Skin of body (tissue), 1 donor: ENCODE measurements at regions not wholly inside any gene's neighbourhood (a gene's known extent, or its start where the extent isn't known, plus 50 kb on each side); places are given as distances from the start of the nearest gene placed in this dataset.

Source experiments
- DNase-seq: peaks from one replicate; lab custom pipeline; 2025; lab: John Stamatoyannopoulos, UW

DNA sequence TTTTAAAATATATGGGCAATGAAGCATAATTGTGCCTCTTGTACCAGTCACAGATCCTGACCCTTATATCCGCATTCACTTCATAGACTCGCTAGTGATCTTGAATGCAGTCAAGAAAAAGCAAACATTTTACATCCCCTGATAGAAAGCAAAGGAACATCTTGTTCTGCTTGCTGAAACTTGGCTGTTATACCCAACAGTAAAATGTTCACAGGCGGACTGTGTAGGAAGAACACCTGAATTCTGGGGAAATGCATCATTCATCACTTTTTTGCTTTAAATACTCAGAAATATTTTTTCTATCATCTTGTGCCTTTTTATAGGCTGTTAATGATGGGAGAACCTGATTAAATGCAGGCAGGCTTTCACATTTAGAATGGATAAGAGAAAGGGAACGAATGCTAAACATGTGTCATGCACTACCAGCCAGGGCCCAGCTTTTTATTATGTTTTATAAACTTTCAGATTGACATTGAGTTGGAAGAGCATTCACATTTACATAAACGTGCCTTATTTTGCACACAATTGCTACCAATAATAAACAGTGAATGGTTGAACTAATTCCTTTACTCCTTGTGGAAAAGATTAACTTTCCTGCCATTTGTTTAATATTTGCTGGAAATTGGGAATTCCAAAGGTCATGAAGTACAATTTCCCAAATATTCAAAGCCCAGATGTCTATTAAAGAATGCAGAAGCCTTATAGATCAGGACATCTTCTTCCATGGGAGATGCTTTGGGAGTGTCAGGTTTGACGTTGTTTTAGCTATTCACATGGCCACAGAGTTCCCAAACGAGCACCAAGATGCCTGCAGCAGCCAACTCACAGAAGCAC, 756.2 kb downstream of the TLE1 start:
- peak; percentile 32 for DNase-seq

DNA sequence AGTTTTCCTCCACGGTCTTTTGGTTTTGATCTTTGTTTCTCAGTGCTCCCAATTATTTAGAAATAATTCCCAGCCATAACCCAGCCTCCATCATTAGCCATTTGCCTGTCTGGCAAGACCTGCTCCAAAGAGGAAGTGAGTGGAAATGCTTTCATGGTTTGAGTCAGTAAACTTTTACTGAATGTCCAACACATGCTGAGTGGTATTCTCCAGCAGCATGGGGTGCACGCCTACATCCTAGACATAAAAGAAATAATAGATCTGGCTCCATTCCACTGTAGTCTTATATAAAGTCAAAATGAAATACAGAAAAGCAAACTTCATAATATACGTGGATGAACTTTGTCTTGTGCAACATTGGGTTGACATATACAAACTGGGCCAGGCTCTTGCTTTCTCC, 757.2 kb downstream of the TLE1 start:
- DNase-seq, result peak; percentile 38

DNA sequence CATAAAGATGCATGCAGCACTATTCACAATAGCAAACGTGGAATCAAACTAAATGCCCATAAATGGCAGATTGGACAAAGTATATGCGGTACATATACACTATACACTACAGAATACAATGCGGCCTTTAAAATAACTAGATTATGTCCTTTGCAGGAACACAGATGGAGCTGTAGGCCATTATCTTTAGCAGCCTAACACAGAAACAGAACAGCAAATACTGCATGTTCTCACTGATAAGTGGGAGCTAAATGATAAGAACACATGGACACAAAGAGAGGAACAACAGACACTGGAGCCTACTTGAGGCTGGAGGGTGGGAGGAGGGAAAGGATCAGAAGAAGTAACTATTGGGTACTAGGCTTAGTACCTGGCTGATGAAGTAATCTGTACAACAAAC, 758.2 kb downstream of the TLE1 start:
- DNase-seq, result no peak

DNA sequence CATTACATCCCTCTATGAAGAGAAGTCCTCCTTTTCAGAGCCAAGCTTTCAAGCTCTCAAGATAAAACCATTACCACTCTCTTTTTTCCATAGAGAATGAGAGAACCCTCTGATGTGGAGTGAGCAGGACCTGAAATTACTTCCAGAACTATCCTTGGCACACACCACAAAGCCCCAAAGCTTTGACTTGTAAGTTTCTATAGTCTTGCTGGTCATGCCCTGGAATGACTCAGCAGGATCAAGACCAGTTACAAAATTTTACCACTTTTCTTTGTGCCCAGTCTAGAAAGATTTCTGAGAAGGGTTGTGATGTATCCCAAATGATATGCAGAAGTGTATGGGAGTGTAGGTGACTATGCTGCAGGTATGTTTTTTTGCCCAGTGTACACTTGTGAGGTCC, 760.6 kb downstream of the TLE1 start:
- DNase-seq, result no peak

DNA sequence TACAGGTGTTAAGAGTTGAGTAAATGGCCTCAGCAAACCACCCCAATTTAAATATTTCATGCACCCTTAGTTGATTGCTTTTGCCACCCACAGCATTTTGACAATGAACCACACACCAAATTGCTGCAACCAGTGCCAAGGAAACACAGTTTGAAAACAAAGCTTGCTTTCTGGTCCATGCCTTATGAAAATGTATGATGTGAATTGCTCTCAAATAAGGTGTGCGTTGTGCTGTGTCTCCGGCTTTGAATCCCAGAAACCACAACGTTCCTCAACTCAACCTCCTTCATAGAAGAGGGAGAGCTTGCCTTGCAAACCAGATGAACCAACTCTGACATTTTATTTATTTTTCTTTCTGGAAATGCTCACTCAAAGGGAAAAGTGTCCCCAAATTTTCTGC, 762.7 kb downstream of the TLE1 start:
- DNase-seq, result no peak

DNA sequence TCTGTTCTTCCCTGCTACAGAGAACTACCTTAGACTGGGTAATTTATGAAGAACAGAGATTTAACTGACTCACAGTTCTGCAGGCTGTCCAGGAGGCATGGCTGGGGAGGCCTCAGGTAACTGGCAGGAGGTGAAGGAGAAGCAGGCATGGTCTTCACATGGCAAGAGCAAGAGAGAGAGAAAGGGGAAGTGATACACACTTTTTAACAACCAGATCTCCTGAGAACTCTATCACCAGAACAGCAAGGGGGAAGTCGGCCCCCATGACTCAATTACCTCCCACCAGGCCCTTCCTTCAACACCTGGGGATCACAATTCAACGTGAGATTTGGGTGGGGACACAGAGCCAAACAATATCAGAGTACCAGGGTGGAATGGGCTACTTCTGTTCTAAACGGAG, 766.8 kb downstream of the TLE1 start:
- no peak for DNase-seq

DNA sequence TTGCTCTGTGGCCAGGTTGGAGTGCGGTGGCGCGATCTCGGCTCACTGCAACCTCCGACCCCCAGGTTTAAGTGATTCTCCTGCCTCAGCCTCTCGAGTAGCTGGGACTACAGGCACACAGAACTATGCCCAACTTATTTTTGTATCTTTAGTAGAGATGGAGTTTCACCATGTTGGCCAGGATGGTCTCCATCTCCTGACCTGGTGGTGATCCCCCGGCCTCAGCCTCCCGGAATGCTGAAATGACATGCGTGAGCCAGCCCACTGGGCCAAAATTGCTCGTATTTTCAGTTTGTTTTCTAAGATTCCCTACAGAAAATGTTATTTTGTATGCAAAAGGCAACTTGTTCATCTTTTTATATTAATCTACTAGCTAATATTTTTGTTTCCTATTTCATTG, 782.6 kb downstream of the TLE1 start:
- no peak for DNase-seq

DNA sequence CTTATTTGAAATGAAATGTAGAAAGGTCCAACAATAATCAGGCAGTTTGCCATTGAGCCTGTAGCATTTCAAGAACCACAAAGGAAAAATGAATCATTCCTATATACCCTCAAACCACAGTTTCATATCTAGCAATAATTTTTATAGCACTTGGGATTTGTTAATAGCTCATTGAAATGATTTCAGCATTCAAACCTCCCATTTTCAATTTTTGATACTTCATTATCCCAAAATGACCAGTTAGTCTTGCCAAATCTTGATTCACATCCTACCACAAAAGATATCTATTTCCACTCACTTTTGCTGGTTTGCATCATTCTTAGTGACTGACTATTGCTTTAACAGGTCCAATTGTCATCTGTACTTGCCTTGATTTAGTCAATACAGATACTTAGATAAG, 790.1 kb downstream of the TLE1 start:
- no peak for DNase-seq

DNA sequence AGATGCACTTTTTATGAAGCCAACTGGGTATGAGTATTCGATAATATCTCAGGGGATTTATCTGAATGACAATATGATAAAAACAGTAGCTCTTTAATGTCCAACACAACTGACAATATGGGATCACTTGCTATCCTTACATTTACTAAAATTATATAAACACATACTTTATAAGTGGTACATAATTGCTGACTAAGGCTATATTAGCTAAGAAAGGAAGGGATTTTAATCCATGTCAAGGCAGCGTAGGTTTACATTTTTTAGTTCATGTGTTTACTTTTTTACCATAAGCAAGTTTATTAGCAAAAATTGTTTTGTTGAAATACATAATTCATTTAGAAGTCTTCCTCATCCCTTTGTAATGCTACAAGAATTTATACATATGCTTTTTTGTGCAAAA, 796.2 kb downstream of the TLE1 start:
- DNase-seq, result no peak

DNA sequence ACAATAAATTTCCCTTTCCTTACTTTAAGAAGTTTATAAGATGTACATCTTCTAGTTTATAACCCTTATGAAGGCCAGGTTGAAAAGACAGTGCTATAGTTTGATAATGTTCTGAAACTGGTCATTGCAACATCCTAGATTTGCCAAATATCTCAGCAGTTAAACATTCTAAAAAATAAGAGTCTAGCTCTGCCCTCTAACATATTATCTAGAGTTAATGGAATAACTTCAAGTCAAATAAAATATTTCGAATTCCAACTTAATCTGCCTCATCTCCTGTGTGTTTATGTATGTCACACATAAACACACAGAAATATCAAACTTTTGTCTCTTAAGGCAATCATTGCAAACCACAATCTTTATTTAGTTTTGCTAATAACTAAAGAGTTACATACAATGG, 796.6 kb downstream of the TLE1 start:
- no peak for DNase-seq

DNA sequence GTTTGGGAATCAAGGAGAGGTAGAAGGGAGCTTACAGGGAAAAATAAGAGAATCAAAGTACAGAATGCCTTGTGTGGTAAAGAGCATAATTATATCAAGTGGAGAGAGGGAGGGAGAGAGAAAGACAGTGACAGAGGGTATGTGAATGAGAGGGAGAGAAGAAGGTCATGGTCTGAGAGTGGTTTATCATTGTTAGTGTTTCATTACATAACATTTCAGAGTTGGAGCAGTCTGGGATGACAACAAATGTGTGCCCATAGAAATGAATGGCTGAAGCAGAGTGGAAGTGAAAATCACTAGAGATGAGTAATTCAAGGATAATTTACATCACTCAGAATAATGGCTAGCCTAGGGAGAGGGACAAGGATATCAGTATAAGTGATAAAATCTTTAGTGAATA, 799.2 kb downstream of the TLE1 start:
- no peak for DNase-seq

DNA sequence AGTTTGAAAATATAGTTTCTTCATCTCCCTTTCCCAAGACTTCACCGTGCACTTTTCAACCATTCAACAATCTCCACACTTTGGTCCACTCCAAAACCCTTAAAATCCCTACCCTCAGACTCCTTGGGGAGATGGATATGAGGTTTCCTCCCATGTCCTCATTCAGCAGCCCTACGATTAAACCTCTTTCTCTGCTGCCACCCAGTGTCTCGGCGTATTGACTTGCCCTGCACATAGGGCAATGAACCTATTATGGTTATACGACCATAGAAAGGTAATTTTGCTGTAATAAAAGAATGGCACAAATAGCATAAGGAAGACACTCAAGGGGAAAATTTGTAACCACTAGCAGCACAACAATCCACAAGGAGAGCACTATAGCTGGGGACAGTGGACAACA, 803.5 kb downstream of the TLE1 start:
- DNase-seq, result no peak

DNA sequence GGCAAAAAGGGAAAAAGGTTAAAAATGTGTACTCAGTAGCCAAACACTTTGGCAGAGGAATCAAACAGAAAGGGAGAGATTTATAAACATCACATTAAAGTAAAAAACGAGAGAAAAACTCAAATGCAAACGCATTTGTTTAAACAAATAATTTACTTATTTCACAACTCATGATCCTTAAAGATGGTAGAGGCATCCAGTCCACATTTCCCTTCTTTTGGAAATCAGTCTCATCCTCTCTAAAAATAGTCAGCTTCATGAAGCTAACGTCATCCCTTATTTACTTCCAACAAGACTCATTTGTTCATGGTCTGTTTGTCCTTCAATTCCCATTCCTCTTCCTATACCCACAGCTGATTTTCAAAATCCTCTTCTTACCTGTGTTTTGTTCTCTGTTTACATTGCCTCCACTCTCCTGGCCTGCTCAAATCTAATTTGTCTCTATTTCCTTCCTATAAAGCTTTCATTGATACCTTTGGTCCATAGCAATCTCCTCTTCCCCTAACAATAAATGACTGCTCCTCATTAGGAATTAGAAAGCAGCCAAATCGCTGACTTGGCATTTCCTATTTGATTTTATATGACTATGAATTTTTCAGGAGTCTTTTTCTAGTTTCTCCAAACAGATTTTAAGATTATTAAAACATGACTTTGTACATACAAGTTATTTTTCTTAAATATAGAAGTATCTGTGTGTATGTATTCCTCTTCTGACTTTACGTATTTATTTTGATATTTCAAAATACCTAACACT, 805.3 kb downstream of the TLE1 start:
- DNase-seq, result no peak

DNA sequence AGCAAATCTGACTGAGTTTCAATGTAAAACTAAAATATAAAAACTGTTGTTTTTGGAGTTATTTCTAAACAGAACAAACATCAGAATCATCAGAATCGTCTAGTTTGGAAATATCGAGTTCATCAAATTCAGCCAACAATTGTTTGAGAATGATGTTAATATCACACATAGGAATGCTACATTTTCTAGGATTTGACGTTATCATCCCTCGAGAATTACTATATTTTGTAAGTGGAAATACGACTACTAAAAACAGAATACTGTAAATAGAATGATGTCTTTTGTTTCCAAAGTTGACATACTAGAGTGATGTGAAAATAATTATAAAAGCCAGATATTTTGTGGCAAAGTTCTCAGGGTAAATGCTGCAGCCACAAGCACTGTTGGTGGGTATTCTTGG, 805.9 kb downstream of the TLE1 start:
- DNase-seq, result no peak

DNA sequence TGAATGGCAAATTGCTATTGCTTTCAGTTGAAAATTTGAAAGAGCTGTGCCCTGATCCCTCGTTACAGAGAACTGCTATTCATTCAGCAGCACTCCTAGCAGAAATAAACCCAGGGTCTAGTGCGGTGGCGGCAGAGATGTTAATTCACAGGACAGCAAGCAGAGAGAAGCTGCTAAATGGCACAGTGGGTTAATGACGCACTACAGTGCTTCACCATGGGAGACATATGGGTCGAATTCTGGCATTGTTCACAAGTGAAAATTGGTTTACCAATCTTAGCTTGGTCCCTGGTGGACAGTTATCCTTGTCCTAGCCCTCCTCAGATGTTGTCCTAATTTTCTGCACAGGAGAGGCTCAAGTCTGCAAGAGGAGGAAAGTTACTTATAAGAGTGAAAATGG, 807.4 kb downstream of the TLE1 start:
- DNase-seq, result no peak

DNA sequence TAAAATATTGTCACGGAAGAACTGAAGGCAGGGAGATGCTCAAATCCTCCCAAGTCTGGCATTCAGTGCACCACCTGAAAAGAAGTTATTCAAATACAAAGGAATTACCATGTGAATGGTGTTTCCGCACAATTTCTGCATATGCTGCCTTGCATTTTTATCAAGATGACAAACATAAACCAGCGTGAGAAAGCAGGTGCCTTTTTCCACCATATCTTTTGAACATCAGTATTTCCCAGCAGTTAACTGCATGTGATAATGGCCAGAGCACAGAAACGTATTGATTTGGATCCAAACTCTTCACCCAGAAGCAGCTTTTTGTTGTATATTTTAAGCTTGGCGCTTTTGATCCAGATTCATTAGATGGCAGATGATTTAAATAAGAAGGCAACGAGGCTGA, 808.0 kb downstream of the TLE1 start:
- no peak for DNase-seq

DNA sequence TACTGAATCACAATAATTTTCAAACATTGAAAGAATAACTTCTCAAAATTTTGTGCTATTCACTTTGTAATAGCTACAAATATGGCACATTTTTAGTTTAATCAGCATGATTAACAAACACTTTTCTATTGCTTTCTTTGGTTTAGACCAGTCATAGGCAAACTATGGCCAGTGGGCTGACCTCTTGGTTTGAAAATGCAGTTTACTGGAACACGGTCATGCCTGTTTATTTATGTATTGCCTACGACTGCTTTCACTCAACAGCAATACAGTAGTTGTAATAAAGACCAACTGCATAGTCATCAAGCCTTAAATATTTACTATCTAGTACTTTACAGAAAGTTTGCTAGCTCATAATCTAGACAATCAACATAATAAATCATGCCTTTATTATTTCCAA, 810.8 kb downstream of the TLE1 start:
- no peak for DNase-seq

DNA sequence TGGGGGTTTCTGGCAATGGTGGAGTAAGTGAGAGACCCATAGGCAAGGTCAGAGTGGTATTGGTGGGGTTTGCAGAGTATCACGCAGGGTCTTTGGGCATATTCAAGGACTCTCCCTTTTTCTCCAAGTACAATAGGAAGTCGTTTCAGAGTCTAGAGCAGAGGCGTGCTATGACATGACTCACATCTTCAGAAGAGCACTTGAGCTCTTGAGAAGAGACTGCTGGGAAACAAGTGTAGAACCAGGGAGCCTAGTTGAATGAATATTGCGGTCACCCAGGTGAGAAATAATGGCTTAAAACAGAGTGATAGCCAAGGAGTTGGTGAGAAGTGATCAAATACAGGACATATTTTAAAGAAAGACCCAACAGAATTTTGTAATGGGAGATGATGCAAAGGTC, 813.4 kb downstream of the TLE1 start:
- DNase-seq, result no peak

DNA sequence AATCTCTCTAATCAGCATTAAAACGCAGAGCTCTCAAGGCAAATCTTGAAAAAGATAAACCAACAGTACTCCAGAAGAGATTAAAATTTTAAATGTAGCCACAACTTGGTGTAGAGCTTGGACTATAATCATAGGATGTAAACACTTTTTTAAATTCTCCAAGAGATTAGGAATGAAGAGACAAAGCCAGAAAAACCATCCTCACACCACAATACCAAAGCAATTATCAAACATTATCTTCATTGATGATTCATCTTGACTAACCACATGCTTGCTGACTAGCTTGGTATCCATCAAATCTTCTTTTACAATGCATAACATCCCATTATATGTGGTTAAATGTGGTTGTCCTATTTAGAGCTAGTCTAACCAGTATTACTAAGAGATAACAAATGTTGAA, 815.1 kb downstream of the TLE1 start:
- DNase-seq, result no peak

DNA sequence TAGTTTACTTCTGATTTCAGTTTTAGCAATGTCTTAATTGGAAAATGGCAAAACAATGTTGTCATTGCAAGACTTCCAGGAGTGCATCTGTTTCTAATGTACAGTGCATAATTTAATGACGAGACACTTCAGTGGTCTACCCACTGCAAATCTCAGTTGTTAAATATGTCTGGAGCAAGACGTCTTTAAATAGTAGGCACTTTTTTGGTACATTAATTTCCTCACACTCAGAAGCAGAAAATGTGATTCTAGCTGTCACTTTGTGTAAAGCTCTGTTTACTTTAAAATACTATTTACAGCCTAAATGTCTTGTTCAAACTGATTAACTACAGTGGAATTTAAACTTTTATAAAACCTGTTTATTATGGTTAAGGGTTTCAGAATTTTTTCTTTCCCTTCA, 815.5 kb downstream of the TLE1 start:
- peak; percentile 40 for DNase-seq

DNA sequence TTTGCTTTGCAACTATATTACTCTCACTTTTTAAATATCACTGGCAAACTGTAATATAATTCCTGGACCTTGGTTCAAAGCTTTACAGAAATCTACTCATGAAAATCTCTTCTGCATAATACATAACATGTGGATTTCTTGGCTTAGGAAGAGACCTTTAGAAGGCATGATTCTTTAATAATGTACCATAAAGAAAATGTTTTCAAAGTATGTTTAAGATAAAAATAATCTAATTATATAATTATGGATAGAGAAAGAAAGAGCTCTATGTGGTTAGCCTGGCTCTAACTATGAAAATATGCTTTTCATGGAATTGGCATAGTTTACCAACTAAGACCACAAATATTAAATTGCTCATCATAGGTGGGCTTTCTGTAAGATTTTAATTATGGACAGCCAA, 817.8 kb downstream of the TLE1 start:
- no peak for DNase-seq

DNA sequence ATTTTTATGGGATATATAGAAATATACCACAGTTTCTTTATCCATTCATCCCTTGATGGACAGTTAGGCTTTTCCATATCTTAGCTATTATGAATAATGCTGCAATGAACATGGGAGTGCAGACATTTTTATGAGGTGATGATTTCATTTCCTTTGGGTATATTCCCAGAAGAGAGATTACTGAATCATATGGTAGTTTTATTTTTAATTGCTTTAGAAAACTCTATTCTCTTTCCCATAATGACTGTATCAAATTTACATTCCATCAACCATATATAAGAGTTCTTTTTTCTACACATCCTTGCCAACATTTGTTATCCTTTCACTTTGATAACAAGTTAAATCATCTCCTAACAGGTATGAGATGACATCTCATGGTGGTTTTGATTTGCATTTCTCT, 821.6 kb downstream of the TLE1 start:
- no peak for DNase-seq

DNA sequence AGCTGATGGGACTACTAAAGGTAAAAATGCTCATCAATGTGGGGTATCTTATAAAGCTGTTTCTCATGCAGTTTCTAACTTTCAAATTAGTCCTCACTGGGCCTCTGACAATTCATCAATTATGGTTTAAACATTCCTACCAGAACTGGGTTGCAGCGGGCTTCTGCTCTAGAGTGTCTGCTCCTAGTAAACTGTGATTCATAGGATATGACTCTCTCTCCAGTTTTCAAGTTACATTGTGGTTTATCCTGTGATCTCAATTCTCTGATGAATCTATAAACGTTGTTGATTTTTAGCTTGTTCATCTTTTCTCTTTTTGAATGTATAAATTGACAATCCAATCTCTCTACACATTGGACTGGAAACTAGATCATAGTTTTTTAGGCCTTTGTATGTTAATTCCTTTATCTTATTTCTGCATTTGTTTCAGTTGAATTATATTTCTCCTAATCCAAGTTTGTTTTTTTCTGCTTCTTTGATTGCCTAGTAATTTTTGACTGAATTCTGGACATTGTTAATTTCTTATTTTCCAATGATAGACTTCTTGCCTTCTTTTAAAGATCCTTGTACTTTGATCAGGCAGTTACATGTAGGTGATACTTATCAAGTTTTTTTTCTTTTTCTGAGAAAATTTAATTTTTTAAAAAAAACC, 822.6 kb downstream of the TLE1 start:
- no peak for DNase-seq
